ENCODE measurements at regions not wholly inside any gene's neighbourhood (a gene's known extent, or its start where the extent isn't known, plus 50 kb on each side); places are given as distances from the start of the nearest gene placed in this dataset.
"Not testable (repeated sequence)": the region's sequence is repeated elsewhere in the genome, so short reads cannot be mapped to it uniquely, and the experiment has no call there.

DNA sequence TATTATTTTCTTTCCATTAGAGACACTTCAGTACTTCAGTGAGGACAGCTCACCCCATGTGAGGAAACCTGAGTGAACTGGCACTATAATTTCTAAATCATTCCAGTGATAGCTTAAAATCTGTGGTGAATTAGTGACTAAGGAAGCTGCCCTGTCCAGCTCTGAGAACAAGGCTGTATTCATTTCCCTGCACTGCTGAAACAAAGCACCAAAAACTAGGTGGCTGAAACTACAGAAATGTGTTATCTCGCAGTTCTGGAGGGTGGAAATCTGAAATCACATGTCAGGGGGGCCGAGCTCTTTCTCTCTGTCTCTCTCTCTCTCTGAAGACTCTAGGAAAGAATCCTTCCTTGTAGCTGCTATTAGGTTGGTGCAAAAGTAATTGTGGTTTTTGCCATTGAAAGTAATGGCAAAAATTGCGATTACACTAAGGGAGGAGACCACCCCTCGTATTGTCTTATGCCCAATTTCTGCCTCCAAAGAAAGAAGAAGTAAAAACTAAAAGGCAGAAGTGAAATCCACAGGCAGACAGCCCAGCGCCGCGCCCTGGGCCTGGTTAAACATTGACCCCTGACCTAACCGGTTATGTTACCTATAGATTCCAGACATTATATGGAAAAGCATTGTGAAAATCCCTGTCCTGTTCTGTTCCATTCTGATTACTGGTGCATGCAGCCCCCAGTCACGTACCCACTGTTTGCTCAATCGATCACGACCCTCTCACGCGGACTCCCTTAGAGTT, 153.0 kb upstream of the LRRN1 start:
- TF ChIP-seq CTCF, POLR2A (IDR thresholded peaks at IDR 0.05): not testable (repeated sequence)

Measured in Peyer's patch (tissue), 4 donors.